ENCODE measurements at regions not wholly inside any gene's neighbourhood (a gene's known extent, or its start where the extent isn't known, plus 50 kb on each side); places are given as distances from the start of the nearest gene placed in this dataset.
A peak's percentile ranks its signal among the peaks of the same experiment; 100 is the strongest.

DNA sequence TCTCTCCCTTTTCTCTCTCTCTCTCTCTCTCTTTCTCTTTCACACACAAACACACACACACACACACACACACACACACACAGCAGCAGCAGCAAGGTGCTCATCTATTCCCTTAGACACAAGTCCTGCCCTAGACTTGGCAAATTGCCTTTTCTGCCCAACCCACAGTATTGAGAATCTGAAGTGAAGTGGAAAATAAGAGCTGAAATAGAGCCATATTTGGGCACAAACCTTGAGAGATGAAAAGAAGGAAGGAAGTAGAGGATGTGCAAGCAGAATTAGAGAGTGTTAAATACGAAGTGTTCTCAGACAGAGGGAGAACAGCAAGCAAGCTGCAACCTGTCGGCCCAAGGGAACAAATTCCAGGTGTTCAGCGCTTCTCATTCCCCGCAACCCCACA, 557.5 kb upstream of the NOX3 start:
- no peak for DNase-seq (ENCODE audit: low spot score)

DNA sequence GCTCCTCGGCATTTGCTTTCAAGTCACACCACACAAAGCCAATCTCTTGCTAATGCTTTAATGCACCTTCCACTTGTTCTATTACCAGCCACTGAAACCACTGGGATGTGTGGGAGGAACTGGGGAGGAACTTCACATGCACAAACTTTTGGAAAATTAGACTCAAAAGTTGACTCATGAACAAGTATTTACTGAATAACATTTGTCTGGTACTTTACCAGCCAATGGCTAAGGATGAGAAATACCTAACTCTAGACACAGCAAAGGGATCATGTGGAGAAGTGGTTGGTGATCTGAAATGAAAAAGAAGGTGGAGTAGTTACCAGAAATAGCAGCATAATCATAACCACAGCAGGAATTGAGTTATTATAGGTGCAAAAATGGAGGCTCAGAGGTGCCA, 554.0 kb upstream of the NOX3 start:
- no peak for DNase-seq (ENCODE audit: low spot score)

DNA sequence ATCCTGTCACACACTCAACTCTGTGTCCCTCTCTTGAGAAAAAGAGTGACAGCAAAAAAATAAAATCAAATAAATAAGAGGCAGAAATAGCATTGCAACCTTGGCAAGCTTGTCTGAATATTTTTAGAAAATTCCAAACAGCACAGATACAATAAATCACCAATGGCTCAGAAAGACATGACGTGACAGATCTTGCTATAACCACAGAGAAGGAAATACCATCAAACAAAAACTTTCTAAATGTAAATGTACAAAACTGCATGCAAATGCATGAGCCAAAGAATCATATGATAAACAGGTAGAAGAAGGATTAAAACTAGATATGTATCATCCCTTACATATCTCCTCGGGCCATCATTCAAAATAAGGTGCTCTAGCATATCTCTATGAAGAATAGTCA, 549.2 kb upstream of the NOX3 start:
- DNase-seq (ENCODE audit: low spot score): no peak

DNA sequence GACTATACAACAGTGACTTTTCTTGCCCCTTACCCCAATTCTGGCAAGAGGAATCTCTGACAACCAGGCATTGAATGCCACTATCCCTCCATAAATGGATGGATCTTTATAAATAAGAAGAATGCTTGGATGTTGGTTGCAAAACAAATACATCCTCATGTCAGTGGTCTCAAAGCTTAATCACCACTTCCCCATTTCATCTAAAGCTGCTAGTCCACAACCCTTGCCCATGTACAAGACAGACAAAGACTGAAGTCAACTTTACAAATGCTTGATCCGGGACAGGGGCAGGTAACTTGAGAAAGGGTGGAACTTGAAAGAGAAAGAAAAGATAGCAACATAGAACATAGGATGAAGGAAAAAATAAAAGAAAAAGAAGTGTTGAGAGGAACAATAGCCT, 540.5 kb upstream of the NOX3 start:
- DNase-seq (ENCODE audit: low spot score): no peak

DNA sequence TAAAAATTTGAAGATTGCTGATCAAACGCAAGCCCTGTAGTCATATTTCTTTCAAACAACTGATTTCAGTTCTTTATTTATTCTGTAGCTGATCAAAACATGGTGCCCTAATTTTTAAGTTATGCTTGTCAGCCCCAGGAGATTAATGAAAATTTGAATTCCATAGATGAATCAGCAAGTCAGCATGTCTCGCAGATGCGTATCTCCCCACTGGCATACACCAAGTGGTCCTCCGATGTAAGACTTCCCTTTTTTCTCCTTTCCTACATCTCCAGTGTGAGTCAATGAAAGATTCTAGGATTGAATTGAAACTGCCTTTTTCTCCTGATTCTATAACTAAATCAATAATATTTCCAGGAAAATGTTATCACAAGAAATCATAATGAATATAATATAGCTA, 539.6 kb upstream of the NOX3 start:
- DNase-seq (ENCODE audit: low spot score): no peak

DNA sequence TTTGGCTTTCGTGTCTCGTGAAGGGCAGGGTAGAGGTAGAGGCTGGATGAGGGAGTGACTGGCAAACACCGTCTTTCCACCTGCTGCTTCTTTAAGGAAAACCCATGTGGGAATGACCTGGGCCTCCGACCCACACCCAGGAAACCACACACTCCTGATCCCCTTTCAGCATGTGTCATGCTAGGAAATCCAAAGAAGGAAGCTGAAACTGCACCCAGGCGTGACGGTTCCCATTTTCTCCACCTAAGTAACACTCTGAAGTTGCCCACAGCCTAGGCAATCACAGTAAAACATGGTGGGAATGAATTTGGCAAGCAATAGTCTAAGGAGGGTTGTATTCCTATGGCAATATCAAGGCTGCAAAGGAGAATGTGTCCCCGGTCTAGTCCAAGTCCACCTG, 538.4 kb upstream of the NOX3 start:
- DNase-seq (ENCODE audit: low spot score): no peak

DNA sequence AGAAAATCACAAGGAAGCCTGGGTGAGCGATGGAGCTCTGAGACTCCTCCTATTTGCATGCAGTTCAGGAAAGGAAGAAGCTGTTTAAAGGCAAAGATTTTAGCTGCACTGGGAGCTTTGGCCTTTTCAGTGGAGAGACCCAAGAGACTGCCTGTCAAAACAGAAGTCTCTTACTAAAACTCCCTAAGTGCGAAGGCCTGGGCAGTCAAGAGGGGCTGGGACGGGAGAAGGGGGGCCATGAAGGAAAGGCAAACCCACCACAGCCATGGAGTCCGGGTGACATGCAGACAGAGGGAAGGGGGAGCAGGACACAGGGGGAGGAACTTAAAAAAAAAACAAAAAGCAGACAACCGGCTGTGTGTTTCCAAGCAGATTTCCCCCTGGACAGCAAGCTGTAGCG, 537.6 kb upstream of the NOX3 start:
- DNase-seq (ENCODE audit: low spot score): no peak

DNA sequence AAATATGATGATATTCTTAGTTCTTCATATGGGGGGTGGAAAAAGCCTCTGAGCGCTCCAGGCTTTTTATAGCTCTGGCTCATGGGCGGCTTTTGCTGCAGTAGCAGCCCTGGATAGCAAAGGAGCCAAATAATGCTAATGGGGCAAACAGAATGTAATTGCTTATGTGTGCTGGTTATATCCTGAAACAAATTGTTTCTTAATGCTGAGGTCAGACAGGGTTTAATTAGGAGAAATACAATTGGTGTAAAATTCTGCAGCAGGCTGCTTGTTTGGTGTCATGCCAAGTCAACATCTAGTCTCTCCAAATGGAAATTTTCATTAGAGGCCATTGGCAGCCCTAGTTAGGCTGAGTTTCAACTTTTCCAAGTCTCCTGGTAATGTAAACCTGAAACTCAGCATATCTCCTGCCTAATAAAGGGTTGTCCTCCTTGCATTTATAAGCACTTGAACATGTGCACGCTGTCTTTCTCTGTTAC, 530.1 kb upstream of the NOX3 start:
- DNase-seq (ENCODE audit: low spot score): no peak

DNA sequence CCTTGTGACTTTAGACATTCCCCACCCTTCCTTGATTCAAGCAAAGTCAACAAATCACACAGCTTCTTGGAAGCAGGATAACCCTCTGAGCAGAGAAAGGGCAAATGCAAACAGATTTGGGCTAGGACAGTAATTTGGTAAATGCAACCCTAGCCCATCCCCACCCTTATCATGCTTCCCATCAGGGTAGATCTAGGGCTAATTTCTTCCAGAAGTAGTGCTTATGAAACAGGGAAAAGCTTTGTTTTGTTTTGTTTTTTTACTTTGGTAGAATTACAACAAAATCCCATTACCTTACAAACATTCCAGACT, 525.1 kb upstream of the NOX3 start:
- no peak for DNase-seq (ENCODE audit: low spot score)

DNA sequence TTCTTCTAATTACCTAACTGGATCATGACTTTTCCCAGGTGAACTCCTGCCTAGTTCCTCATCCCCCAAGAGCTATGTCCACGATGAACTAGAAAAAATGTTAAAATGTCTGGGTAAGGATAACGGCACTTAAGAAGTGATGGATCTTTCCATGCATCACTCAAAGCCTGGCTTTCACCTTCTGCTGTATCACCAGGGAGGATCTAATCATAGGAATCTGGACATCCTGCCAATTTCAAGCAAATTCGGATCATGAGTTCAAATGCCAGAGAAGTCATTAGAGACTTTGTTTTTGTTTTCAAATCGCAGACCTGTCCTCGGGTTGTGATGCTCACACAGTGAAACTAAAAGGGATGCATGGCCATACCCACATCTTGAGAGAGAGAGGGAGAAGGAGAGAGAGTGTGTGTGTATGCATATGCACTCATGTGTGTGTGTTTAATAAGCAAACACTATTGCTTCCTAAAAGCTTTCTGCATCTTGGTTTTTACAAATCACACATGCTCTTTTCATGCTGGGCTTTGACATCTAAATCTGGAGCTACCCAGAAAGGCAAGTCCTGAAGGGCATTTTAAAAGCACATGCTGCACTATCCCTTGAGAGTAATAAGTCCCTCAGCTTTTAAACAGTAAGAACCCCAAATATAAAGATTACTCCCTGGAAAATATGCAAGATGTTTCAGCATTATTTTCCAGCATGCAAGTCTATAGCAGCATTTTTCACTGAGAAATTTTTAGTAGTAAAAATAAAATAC, 524.6 kb upstream of the NOX3 start:
- DNase-seq (ENCODE audit: low spot score): no peak

DNA sequence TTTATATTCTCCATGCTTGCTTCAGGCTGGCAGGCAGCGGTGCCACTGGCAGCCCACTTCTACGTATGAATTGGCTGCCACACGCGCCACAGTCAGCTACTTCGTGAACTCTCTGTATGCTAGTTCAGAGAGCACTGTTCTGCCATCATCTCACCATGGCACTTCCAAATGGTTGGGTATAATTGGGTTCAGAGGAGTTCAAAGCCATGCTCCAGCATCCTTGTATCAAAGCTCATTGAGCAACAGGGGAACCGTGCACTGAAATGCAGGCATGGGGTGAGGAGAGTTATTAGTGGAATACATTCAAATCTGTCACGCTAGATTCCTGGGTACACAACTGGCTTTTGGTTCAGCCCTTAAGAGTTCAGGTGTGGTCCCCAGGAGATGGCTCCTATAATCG, 519.9 kb upstream of the NOX3 start:
- DNase-seq (ENCODE audit: low spot score): no peak

DNA sequence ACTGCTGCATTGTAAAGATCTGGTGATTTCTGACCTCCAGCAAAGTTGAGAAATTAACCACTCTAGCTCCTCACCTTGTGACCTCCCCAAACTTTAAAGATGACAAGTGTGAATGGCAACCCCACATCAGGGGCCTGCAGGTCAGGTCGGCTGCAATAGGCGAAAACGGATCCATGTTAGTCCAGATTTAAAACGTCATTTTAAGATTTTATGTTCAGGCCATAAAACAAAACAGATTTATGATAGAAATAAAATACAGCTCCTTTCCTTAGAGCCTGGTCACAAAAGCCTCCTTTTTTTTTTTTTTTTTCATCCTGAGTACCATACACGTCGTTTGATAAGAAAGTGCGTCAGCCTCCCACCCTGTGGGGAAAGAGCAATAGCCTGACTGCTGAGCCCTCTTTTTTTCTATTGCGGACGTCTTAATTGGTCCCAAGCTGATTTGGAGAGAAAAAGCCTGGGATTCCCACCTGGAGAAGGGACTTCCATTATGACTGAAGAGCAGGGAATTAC, 519.2 kb upstream of the NOX3 start:
- no peak for DNase-seq (ENCODE audit: low spot score)

DNA sequence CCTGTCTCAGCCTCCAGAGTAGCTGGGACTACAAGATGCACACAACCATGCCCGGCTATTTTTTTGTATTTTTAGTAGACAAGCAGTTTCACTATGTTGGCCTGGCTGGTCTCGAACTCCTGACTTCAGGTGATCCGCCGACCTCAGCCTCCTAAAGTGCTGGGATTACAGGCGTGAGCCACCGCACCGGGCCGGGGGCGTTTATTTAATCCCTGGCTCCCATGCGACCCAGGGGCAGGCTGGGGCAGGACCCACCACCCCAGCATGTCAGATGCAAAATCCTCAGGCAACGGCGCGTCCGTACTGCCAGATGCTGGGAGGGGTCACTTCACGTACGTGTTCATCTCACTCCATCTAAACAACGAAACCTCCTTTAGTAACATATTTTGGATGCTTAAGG, 518.7 kb upstream of the NOX3 start:
- DNase-seq (ENCODE audit: low spot score): no peak

DNA sequence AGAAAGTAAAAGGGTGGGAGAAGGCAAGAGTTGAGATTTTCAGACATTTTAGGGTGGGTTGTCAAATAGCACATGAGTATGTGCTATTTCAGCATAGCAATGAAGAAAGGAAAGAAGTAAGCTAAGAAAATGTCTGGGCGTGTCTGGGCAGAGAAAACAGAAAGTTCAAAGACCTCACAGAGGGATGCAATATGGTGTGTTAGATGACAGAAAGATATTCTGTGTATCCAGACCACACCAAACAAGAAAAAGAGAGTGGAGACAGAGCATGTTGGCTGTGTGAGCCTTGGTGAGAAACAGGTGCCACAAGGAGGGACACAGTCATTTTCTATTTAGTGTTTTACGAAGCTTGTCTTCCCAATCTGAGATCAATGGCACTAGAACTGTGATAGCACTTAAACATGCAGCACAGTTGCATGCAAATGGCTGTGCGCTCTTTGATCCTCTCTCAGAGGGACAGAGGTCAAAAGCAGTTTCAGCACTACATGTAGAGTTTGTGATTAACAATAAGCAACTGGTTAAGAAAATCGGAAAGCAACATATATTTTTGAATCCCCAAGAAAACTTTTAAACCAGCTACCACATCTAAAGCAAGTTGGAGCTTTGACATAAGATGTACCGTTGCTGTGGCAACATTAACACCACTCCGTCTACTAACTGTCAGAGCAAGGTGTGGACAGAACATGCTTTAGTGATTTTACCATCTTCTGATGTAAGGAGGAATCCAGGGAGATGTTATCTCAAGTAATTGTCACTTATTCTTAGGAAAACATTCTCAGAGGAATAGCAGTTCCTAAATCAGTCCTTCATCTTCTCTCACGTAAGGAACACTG, 515.5 kb upstream of the NOX3 start:
- DNase-seq (ENCODE audit: low spot score): peak; percentile 25

DNA sequence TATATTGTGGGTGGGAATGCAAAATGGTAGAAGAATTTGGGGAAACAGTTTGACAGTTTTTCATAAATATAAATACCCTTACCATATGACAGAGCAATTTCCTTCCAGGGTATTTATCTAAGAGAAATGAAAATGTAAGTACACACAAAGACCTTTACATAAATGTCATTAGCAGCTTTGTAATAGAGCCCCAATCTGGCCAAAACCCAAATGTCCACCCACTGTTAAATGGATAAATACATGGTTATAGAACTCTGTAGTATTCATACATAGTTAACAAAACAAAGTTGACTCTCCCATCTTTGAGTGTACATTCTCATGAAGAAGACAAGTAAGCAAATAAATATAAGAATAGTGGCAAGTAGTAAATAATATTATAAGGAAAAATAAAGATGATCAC, 514.8 kb upstream of the NOX3 start:
- DNase-seq (ENCODE audit: low spot score): no peak

DNA sequence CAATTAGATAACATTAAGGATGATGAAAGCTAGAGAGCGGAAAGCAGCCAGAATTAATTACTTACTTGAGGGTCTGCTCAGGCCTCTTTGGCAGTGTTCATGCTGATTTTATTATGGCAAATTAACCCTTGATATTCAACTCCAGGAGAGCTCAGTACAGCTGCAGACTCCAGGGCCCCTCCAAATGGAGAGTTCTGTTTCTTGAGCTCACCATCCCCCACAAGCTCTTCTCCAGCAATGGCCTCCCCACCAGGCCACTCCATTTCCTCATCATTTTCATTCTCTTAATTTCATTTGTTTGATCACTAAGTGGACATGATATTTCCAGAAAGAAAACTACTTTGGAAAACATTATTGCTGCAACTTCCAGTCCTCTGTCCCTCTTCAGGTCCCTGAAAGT, 513.3 kb upstream of the NOX3 start:
- DNase-seq (ENCODE audit: low spot score): peak; percentile 91

DNA sequence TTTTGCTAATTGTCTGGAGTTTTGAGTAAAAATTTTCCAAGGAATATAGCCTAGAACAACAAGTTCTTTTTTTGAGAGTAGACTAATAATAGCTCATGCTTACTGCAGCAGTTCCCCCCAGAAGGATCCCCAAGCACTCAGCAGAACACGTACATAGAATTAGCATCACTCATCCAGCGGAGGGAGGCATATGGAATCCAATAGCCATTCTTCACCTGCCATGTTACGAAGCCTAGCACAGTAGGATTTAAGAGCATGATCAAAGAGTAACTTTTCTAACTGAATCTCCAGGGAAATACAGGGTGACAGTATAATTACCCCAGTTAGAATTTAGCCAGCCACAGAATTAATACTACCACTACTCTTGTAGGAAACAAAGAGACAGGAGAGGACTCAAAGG, 511.7 kb upstream of the NOX3 start:
- DNase-seq (ENCODE audit: low spot score): no peak

DNA sequence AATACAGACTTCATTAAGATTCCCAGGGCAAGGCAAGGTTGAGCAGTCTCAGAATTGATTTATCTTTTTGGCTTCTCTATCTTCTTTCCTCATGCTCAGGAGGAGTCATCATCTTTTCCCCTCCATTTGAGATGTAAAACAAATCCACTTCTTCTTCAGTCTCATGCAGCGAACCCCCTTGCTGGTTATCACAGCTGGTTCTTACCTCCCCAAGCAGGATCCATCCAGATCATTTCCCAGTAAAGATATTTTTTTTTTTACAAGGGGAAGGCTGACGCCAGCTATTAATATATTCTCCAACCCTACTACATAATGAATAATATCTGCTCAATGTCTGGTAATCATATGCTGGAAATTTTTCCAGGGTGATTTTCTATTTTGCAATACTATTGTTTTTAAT, 508.9 kb upstream of the NOX3 start:
- no peak for DNase-seq (ENCODE audit: low spot score)

DNA sequence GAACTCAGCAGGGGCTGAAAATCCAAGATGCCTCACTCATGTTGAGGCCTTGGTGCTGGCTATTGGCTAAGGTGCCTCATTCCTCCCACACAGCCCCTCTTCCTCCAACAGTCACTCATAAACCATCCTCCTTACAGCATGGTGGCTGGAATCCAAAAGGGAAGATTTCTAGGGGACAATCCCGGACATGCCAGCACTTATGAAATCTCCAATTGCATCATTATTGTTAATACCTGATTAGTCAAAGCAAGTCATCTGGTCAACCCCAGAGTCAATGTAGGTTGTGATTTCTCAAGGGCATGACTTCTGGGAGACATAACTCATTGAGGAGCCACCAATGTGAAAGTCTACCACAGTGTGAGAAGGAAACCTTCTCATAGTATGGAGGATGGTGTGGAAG, 506.6 kb upstream of the NOX3 start:
- DNase-seq (ENCODE audit: low spot score): no peak

DNA sequence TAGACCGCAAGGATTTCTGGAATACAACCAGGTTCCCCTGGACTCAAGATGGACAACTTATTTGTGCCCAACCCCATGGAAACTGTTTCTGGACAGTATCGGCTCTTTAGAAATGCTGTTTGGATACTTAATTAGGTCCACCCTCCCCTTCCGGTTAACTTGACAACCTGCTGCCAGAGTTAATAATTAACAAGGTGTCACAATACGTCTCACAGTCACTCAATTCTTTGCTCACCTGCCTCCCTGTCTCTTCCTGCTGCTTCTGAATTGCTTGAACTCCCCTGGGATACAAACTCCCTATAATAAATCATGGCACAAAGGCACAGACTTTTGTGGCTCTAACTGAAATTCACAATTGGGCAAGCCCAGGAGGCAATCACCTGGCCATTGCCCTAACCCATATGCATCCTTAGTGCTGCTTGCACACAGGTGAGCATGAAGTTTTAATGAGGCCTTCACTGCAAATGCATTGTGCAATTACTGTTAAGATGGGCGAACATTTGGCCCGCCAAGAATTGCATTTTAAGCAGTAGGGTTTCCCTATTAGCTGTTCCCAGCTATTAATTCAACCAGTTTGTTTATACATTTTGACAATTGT, 504.4 kb upstream of the NOX3 start:
- DNase-seq (ENCODE audit: low spot score): no peak

DNA sequence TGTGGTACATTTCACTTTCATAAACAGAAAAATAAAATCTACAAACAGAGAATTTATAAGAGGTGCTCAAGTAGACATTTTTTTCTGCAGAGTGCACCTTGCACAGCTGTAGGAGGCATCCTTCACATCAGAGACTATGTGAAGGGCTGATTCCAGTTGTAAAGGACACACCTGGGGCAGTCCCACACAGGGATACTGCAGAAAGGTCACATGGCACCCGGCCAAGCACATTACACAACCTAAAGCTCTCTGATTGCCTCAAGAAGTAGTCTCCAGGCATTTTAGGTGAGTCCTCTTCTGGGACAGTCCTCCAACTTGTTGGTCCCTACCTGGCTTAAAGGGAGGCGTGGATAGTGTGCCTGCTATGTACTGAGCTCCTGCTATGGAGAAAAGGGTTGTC, 502.9 kb upstream of the NOX3 start:
- no peak for DNase-seq (ENCODE audit: low spot score)

DNA sequence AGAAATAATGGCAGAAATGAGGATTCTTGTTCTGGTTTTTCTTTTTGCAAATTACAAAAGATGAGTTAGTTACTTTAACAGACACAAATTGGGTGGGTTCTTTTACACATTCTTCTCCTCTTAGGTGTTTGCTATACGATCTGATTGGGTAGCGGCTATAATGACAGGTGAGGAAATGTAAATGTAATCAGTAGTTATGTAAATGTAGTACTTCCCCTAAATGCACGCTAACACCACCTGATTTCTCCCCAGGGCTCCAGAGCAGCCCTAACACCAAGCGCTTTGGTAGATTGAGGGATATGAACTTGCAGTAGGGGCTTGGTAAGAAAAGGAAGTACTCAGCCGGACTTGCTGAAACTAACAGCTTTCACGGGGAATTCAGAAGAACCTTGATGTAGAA, 499.4 kb upstream of the NOX3 start:
- DNase-seq (ENCODE audit: low spot score): no peak

DNA sequence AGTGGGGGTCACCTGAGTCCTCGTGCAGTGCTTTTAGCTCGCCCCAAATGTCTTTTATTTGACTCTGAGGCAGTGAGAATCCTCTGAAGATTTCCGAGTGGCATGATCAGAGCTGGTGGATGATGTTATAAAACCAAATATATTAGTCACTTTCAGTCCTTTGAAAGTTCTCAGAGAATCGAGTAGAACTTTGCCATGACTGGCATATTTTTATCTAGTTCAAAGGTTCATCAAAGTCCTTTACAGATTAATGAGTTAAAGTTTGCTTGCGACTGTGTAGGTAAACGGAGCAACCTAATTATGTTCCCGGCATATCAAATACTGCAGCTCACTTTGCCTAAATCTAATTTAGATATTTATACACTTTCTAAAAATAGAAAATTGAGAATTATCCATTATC, 498.5 kb upstream of the NOX3 start:
- no peak for DNase-seq (ENCODE audit: low spot score)

Measured in SK-N-DZ (cell line).